GM12878 (cell line): ENCODE measurements at regions not wholly inside any gene's neighbourhood (a gene's known extent, or its start where the extent isn't known, plus 50 kb on each side); places are given as distances from the start of the nearest gene placed in this dataset.

Experiments
- ATAC-seq: fragments of 200-7000 bp; cut with Tn5 transposase; 3 replicates; pipeline ENCODE4 v1.9.1; 2020; ENCODE audit warnings: mild to moderate bottlenecking, moderate library complexity
- BruUV-seq: library from RNA; stranded (reverse); fragments of 400-500 nt; replicated peaks from 2 replicates; lab custom pipeline; 2021; lab: Mats Ljungman, UMichigan
- CTCF ChIA-PET: fragments of 300-600 bp; sonication (Branson Sonifier 250); formaldehyde crosslinking; extraction: SDS; loops from one replicate; lab custom pipeline; 2021; ENCODE audit warnings: inconsistent platforms; lab: Yijun Ruan, JAX
- POLR2A ChIA-PET: fragments of 350-600 bp; formaldehyde crosslinking; extraction: SDS; loops from one replicate; lab custom pipeline; 2021; ENCODE audit warnings: inconsistent platforms; lab: Charles Lee
- RAD21 ChIA-PET: fragments of 300-600 bp; sonication (Branson Sonifier 250); formaldehyde crosslinking; loops from one replicate; lab custom pipeline; 2023; ENCODE audit warnings: antibody characterized with exemption; ENCODE audit not compliant: unreplicated experiment; lab: Charles Lee
- SMC1A ChIA-PET: fragments of 300-600 bp; sonication (Branson Sonifier 250); formaldehyde crosslinking; loops from one replicate; lab custom pipeline; 2023; ENCODE audit not compliant: unreplicated experiment, uncharacterized antibody; lab: Charles Lee
- DNase-seq: peaks from one replicate; pipeline ENCODE4 v3.0.0-alpha.2; 2011; ENCODE audit warnings: low read depth, low spot score
- FAIRE-seq: peaks from 3 replicates; lab custom pipeline; 2011; peaks lifted over from hg19 to GRCh38; lab: Jason Lieb, UNC
- H2AFZ ChIP-seq: 2 replicates; pipeline ENCODE4 v1.6.0; 2011; ENCODE audit warnings: low read depth, low read length, control low read depth; ENCODE audit not compliant: control insufficient read depth
- H3K27ac ChIP-seq: 2 replicates; pipeline ENCODE4 v1.5.1; 2011; ENCODE audit warnings: control low read depth; ENCODE audit not compliant: control insufficient read depth, insufficient read depth
- H3K27me3 ChIP-seq, 2 experiments: replicated peaks in 1 of 2; 2 replicates each; pipeline versions ENCODE4 v1.6.0 to v1.6.1; 2011; ENCODE audit warnings: low read length in 1 of 2; ENCODE audit not compliant: control insufficient read depth in 2 of 2, insufficient read depth in 2 of 2
- H3K36me3 ChIP-seq, 2 experiments: 2 replicates each; pipeline ENCODE4 v1.5.1; 2011; ENCODE audit warnings: low read length in 1 of 2; ENCODE audit not compliant: control insufficient read depth in 2 of 2, insufficient read depth in 2 of 2
- H3K4me1 ChIP-seq: 2 replicates; pipeline ENCODE4 v1.6.1; 2011; ENCODE audit warnings: mild to moderate bottlenecking, low read length, moderate library complexity, mixed read lengths; ENCODE audit not compliant: control insufficient read depth, insufficient read depth
- H3K4me2 ChIP-seq: 2 replicates; pipeline ENCODE4 v1.6.0; 2011; ENCODE audit warnings: control low read depth; ENCODE audit not compliant: control insufficient read depth, insufficient read depth
- H3K4me3 ChIP-seq: fragments of 200-600 bp; sonication (generic); 2 replicates; pipeline ENCODE4 v1.5.1; 2016
- H3K79me2 ChIP-seq: 2 replicates; pipeline ENCODE4 v1.6.0; 2011; ENCODE audit warnings: low read length; ENCODE audit not compliant: control insufficient read depth, insufficient read depth
- H3K9ac ChIP-seq: 2 replicates; pipeline ENCODE4 v1.8.0; 2011; ENCODE audit warnings: low read length, control low read depth, mixed read lengths; ENCODE audit not compliant: control insufficient read depth, insufficient read depth
- H3K9me3 ChIP-seq: replicated peaks from 3 replicates; pipeline ENCODE4 v1.5.1; 2011; ENCODE audit warnings: mild to moderate bottlenecking, low read length; ENCODE audit not compliant: control insufficient read depth, insufficient read depth
- H4K20me1 ChIP-seq: 2 replicates; pipeline ENCODE4 v1.6.0; 2011; ENCODE audit not compliant: control insufficient read depth, insufficient read depth
- BRCA1 ChIP-seq: IDR thresholded peaks from 2 replicates; pipeline ENCODE4 v1.6.1; 2011; ENCODE audit warnings: low read depth, low read length, improper control_type of control experiment
- NR2C1 ChIP-seq: fragments of 450-650 bp; IDR thresholded peaks from 2 replicates; pipeline ENCODE4 v1.6.1; 2017; ENCODE audit warnings: antibody characterized with exemption, mild to moderate bottlenecking, moderate library complexity
- RUNX3 ChIP-seq: IDR thresholded peaks from 2 replicates; pipeline ENCODE4 v1.6.1; 2012; ENCODE audit warnings: low read length, inconsistent platforms
- SMAD5 ChIP-seq: IDR thresholded peaks from 2 replicates; pipeline ENCODE4 v1.6.1; 2016; ENCODE audit warnings: antibody characterized with exemption, low read depth
- SP1 ChIP-seq: IDR thresholded peaks from one replicate; pipeline ENCODE4 v1.6.1; 2011; ENCODE audit warnings: low read depth, low read length
- TARDBP ChIP-seq: IDR thresholded peaks from 2 replicates; pipeline ENCODE4 v1.6.1; 2016; ENCODE audit warnings: borderline replicate concordance
- ZNF592 ChIP-seq: fragments of 450-650 bp; IDR thresholded peaks from 2 replicates; pipeline ENCODE4 v1.6.1; 2017; ENCODE audit warnings: mild to moderate bottlenecking, moderate library complexity
- WGBS: methylation state at CpG from one replicate; pipeline ENCODE4 v1.1.6; 2016; ENCODE audit warnings: low lambda C conversion rate; ENCODE audit not compliant: insufficient replicate concordance, insufficient coverage; ENCODE audit errors: missing lambda C conversion rate; 5-methylcytosine and 5-hydroxymethylcytosine counted together
- in situ Hi-C: fragments of 300-500 bp; cut with MboI; formaldehyde crosslinking; loops from 9 replicates; pipeline ENCODE4 v1.14.3; 2018; ENCODE audit warnings: mixed read lengths
- intact Hi-C: fragments of 100-400 bp; cut with micrococcal nuclease; formaldehyde crosslinking; loops from one replicate; pipeline ENCODE4 v1.14.2; 2022; ENCODE audit not compliant: unreplicated experiment

GRCh38 chr6:85944776-85945175 is 302.1 kb upstream of the SYNCRIP start:
- no peak for TF ChIP-seq SMAD5
- no peak for TF ChIP-seq RUNX3
- TF ChIP-seq NR2C1: no peak
- no peak for TF ChIP-seq ZNF592
- TF ChIP-seq TARDBP: no peak
- TF ChIP-seq BRCA1: no peak
- no peak for TF ChIP-seq SP1
- ATAC-seq (no peak), DNase-seq (no peak), FAIRE-seq (no peak)
- Histone ChIP-seq H3K36me3 (no peaks in the 10 kb centered on the region; a peak in 1 of 4 replicates), H3K79me2 (no peaks in the 10 kb centered on the region), H4K20me1 (no peaks in the 10 kb centered on the region), H3K9ac (no peak overlapping the region), H2AFZ (no peak overlapping the region), H3K27me3 (no peaks in the 10 kb centered on the region), H3K27ac (no peak overlapping the region), H3K9me3 (no peaks in the 10 kb centered on the region), H3K4me3 (no peak overlapping the region), H3K4me1 (no peaks in the 10 kb centered on the region), H3K4me2 (no peak overlapping the region)
- ChIA-PET RAD21 (no interaction called here), CTCF (no interaction called here), POLR2A (no interaction called here), SMC1A (no interaction called here)
- in situ Hi-C loops: no loop called here
- intact Hi-C loops: no loop called here
- WGBS: 0% methylated on average over 3 of the region's 3 CpGs
- BruUV-seq: no TSS peak
